H9 (cell line): ENCODE measurements at regions not wholly inside any gene's neighbourhood (a gene's known extent, or its start where the extent isn't known, plus 50 kb on each side); places are given as distances from the start of the nearest gene placed in this dataset.
"Not testable (repeated sequence)": the region's sequence is repeated elsewhere in the genome, so short reads cannot be mapped to it uniquely, and the experiment has no call there.

Source experiments
- DNase-seq: peaks from one replicate; pipeline ENCODE4 v3.0.0-alpha.2; 2017
- H2AFZ ChIP-seq: one replicate; pipeline ENCODE4 v1.6.1; 2013; ENCODE audit warnings: mild to moderate bottlenecking, low read length, control low read depth, moderate library complexity
- H2AK5ac ChIP-seq: 2 replicates; pipeline ENCODE4 v1.6.1; 2013; ENCODE audit warnings: low read length, control low read depth, mixed read lengths; ENCODE audit not compliant: insufficient read length
- H2BK120ac ChIP-seq: one replicate; pipeline ENCODE4 v1.6.1; 2013; ENCODE audit warnings: low read depth, mild to moderate bottlenecking, low read length, control low read depth, inconsistent platforms; ENCODE audit not compliant: poor library complexity, severe bottlenecking
- H2BK12ac ChIP-seq: 2 replicates; pipeline ENCODE4 v1.6.1; 2013; ENCODE audit warnings: low read length, control low read depth, mixed read lengths, low read depth; ENCODE audit not compliant: insufficient read length
- H2BK15ac ChIP-seq: 2 replicates; pipeline ENCODE4 v1.6.1; 2013; ENCODE audit warnings: low read depth, low read length, control low read depth
- H2BK20ac ChIP-seq: one replicate; pipeline ENCODE4 v1.6.1; 2013; ENCODE audit warnings: low read depth, mild to moderate bottlenecking, low read length, control low read depth, inconsistent platforms; ENCODE audit not compliant: poor library complexity, severe bottlenecking
- H2BK5ac ChIP-seq: 2 replicates; pipeline ENCODE4 v1.6.1; 2013; ENCODE audit warnings: low read length, control low read depth, mixed read lengths; ENCODE audit not compliant: insufficient read length
- H3K14ac ChIP-seq: 2 replicates; pipeline ENCODE4 v1.6.1; 2013; ENCODE audit warnings: low read length, control low read depth; ENCODE audit not compliant: insufficient read depth
- H3K18ac ChIP-seq: 2 replicates; pipeline ENCODE4 v1.6.1; 2013; ENCODE audit warnings: low read depth, mild to moderate bottlenecking, mixed read lengths, low read length, control low read depth; ENCODE audit not compliant: insufficient read length
- H3K23ac ChIP-seq: 2 replicates; pipeline ENCODE4 v1.6.1; 2013; ENCODE audit warnings: low read length, control low read depth, mixed read lengths, low read depth; ENCODE audit not compliant: insufficient read length
- H3K23me2 ChIP-seq: 2 replicates; pipeline ENCODE4 v1.6.1; 2013; ENCODE audit warnings: low read depth, mild to moderate bottlenecking, mixed read lengths, low read length, control low read depth; ENCODE audit not compliant: insufficient read length, poor library complexity, severe bottlenecking
- H3K27ac ChIP-seq: 2 replicates; pipeline ENCODE4 v1.5.1; 2013; ENCODE audit warnings: low read length, control low read depth, mixed read lengths, low read depth; ENCODE audit not compliant: insufficient read length
- H3K27me3 ChIP-seq: 2 replicates; pipeline ENCODE4 v1.6.1; 2013; ENCODE audit warnings: low read length, control low read depth, inconsistent platforms; ENCODE audit not compliant: insufficient read depth
- H3K4ac ChIP-seq: 2 replicates; pipeline ENCODE4 v1.6.1; 2013; ENCODE audit warnings: low read depth, mild to moderate bottlenecking, control low read depth, inconsistent platforms, low read length, moderate library complexity
- H3K4me1 ChIP-seq: 2 replicates; pipeline ENCODE4 v1.6.1; 2013; ENCODE audit warnings: low read length, control low read depth, inconsistent platforms; ENCODE audit not compliant: insufficient read depth
- H3K4me2 ChIP-seq: 2 replicates; pipeline ENCODE4 v1.6.1; 2013; ENCODE audit warnings: low read length, control low read depth, mixed read lengths; ENCODE audit not compliant: insufficient read length, insufficient read depth
- H3K56ac ChIP-seq: 2 replicates; pipeline ENCODE4 v1.6.1; 2013; ENCODE audit warnings: low read depth, mild to moderate bottlenecking, mixed read lengths, low read length, control low read depth; ENCODE audit not compliant: insufficient read length
- H3K79me1 ChIP-seq: 2 replicates; pipeline ENCODE4 v1.6.1; 2013; ENCODE audit warnings: low read depth, mild to moderate bottlenecking, moderate library complexity, low read length, control low read depth, inconsistent platforms; ENCODE audit not compliant: insufficient read depth, poor library complexity, severe bottlenecking
- H3K79me2 ChIP-seq: 2 replicates; pipeline ENCODE4 v1.6.1; 2013; ENCODE audit warnings: low read length, control low read depth, inconsistent platforms; ENCODE audit not compliant: insufficient read depth
- H3K9ac ChIP-seq: 2 replicates; pipeline ENCODE4 v1.6.1; 2013; ENCODE audit warnings: low read length, control low read depth, mixed read lengths; ENCODE audit not compliant: insufficient read length; ENCODE audit errors: extremely low read depth
- H3K9me3 ChIP-seq: one replicate; pipeline ENCODE4 v1.6.1; 2013; ENCODE audit warnings: low read depth, low read length, inconsistent platforms; ENCODE audit not compliant: control insufficient read depth
- H3T11ph ChIP-seq: one replicate; pipeline ENCODE4 v1.6.1; 2013; ENCODE audit warnings: mild to moderate bottlenecking, low read length, control low read depth, inconsistent platforms
- H4K20me1 ChIP-seq: one replicate; pipeline ENCODE4 v1.6.1; 2013; ENCODE audit not compliant: control insufficient read depth, insufficient read length, insufficient read depth
- H4K5ac ChIP-seq: 2 replicates; pipeline ENCODE4 v1.6.1; 2013; ENCODE audit warnings: low read depth, mild to moderate bottlenecking, mixed read lengths, low read length, control low read depth; ENCODE audit not compliant: insufficient read length
- H4K8ac ChIP-seq: replicated peaks from 2 replicates; pipeline ENCODE4 v1.6.1; 2013; ENCODE audit warnings: low read length, control low read depth, mixed read lengths, low read depth; ENCODE audit not compliant: insufficient read length
- H4K91ac ChIP-seq: 2 replicates; pipeline ENCODE4 v1.6.1; 2013; ENCODE audit warnings: low read depth, mild to moderate bottlenecking, moderate library complexity, mixed read lengths, low read length, control low read depth; ENCODE audit not compliant: insufficient read length
- H3K27ac Mint-ChIP-seq, 3 experiments: 2 replicates in 2 of 3; 3 replicates in 1 of 3; pipeline ENCODE4 v1.8.0; 2020 to 2021; ENCODE audit warnings: mixed read lengths in 3 of 3, mild to moderate bottlenecking in 1 of 3, moderate library complexity in 1 of 3
- H3K27me3 Mint-ChIP-seq: 2 replicates; pipeline ENCODE4 v1.8.0; 2021; ENCODE audit warnings: low read depth, mild to moderate bottlenecking, moderate library complexity, mixed read lengths
- H3K36me3 Mint-ChIP-seq, 3 experiments: 2 replicates in 2 of 3; 3 replicates in 1 of 3; pipeline ENCODE4 v1.8.0; 2020 to 2021; ENCODE audit warnings: low read depth in 3 of 3, mixed read lengths in 3 of 3; ENCODE audit not compliant: insufficient read depth in 1 of 3
- H3K4me1 Mint-ChIP-seq, 2 experiments: 2 replicates each; pipeline ENCODE4 v1.8.0; 2020; ENCODE audit warnings: mixed read lengths in 2 of 2
- H3K4me3 Mint-ChIP-seq, 2 experiments: 2 replicates in 1 of 2; 3 replicates in 1 of 2; pipeline ENCODE4 v1.8.0; 2020 to 2021; ENCODE audit warnings: mild to moderate bottlenecking in 2 of 2, mixed read lengths in 2 of 2, moderate library complexity in 1 of 2
- H3K9me3 Mint-ChIP-seq, 2 experiments: 2 replicates in 1 of 2; 3 replicates in 1 of 2; pipeline ENCODE4 v1.8.0; 2020; ENCODE audit warnings: mild to moderate bottlenecking in 2 of 2, mixed read lengths in 2 of 2, moderate library complexity in 1 of 2
- CTCF ChIP-seq: fragments of 200-600 bp; sonication (generic); conservative IDR thresholded peaks from 3 replicates; pipeline ENCODE4 v1.8.0; 2021; ENCODE audit warnings: antibody characterized with exemption, mild to moderate bottlenecking
- WGBS: extraction: QIAGEN DNeasy Blood & Tissue Kit; methylation state at CpG from one replicate; pipeline ENCODE4 v1.1.7; 2013; ENCODE audit warnings: missing lambda C conversion rate, low lambda C conversion rate, mixed read lengths; ENCODE audit not compliant: insufficient read length; ENCODE audit errors: extremely low coverage; 5-methylcytosine and 5-hydroxymethylcytosine counted together

- Histone ChIP-seq H4K20me1 (no peaks in the 10 kb centered on the region), H3K79me1 (no peaks in the 10 kb centered on the region), H2AK5ac (no peak overlapping the region), H3K79me2 (no peaks in the 10 kb centered on the region), H3K27ac (no peak overlapping the region), H3K18ac (no peak overlapping the region), H3K23ac (no peak overlapping the region), H3K4me2 (no peak overlapping the region), H3K23me2 (no peaks in the 10 kb centered on the region), H4K8ac (no peak overlapping the region), H2BK12ac (no peak overlapping the region), H3K4ac (no peak overlapping the region), H3K4me1 (no peaks in the 10 kb centered on the region), H2BK20ac (no peak overlapping the region), H3K9ac (no peak overlapping the region), H2AFZ (no peak overlapping the region), H3K56ac (no peak overlapping the region), H3K9me3 (no peaks in the 10 kb centered on the region), H4K5ac (no peak overlapping the region), H3T11ph (no peak overlapping the region), H2BK5ac (no peak overlapping the region), H2BK120ac (no peak overlapping the region), H3K14ac (no peak overlapping the region), H2BK15ac (no peak overlapping the region), H3K27me3 (no peaks in the 10 kb centered on the region), H4K91ac (no peak overlapping the region)
- Mint-ChIP-seq H3K4me1 (no peaks in the 10 kb centered on the region), H3K27ac (peak overlapping the region in 1 of 3 experiments; percentile 86; a peak in 1 of 7 replicates), H3K9me3 (no peaks in the 10 kb centered on the region), H3K27me3 (no peaks in the 10 kb centered on the region), H3K36me3 (no peaks in the 10 kb centered on the region), H3K4me3 (no peak overlapping the region)
- no CpG with 5 or more reads among the region's 5 CpGs for WGBS
- no peak for DNase-seq
- TF ChIP-seq CTCF: no peak
These were observed 60.6 kb upstream of the VKORC1L1 start for GRCh38 chr7:65812281-65812680.

GRCh38 chr7:65814556-65815167 lies 58.2 kb upstream of the VKORC1L1 start:
- H2BK120ac ChIP-seq, DNase-seq, H2BK5ac ChIP-seq, H3T11ph ChIP-seq, H2BK20ac ChIP-seq, H4K20me1 ChIP-seq, H4K91ac ChIP-seq, H2AFZ ChIP-seq, H3K14ac ChIP-seq, H4K8ac ChIP-seq, H3K4me1 ChIP-seq, H2BK12ac ChIP-seq, H3K79me2 ChIP-seq, H3K36me3 Mint-ChIP-seq, H3K9ac ChIP-seq, H4K5ac ChIP-seq, H3K79me1 ChIP-seq, H2BK15ac ChIP-seq, H3K4me2 ChIP-seq, H3K4me3 Mint-ChIP-seq, H3K4me1 Mint-ChIP-seq, H3K27me3 ChIP-seq, H3K9me3 Mint-ChIP-seq, H3K56ac ChIP-seq, H3K9me3 ChIP-seq, H3K18ac ChIP-seq, H3K27ac ChIP-seq, H3K27me3 Mint-ChIP-seq, H3K23ac ChIP-seq, H3K23me2 ChIP-seq, H3K4ac ChIP-seq, H2AK5ac ChIP-seq, H3K27ac Mint-ChIP-seq: not testable (repeated sequence)
- WGBS: no CpG with 5 or more reads among the region's 3 CpGs
